ENCODE measurements at regions not wholly inside any gene's neighbourhood (a gene's known extent, or its start where the extent isn't known, plus 50 kb on each side); places are given as distances from the start of the nearest gene placed in this dataset.

DNA sequence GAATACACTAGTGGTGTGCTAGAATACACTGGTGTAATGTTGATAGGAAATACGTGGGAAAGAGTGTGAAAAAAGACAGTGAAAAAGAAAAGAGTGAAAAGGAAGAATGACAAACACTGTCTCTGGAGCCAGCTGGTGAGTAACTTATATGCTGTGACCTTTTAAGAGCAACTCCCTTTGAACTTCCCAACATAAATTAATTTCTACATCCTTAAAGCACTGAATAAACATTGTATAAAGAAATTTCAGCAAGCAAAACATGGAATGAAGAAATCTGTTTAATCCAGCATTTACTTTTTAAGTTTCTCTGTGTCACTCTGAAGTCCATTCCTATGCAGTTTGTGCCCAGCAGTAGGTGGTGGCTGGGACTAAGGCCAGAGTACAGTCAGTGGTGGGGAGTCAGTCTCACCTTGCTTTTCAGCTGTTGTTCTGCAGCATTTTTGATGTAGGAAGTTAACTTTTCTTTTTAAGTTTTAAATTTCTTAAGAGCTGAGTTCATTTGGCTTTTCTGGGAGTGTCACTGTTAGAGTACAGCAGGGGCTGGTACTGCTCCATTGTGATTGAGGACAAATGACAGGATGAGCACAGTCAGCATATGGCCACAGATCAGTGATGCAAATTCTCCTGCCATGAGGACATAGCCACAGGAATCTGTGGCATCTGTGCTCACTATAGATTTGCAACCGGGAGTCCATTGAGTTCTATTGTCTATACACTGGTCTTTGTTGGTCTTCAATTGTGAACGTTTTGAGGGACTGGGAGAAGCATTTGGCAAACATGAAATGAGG lies 321.8 kb downstream of the ZNF248 start:
- TF ChIP-seq POLR2A (IDR thresholded peaks at IDR 0.05): no peak
- TF ChIP-seq POLR2AphosphoS5 (IDR thresholded peaks at IDR 0.05): no peak
- TF ChIP-seq, protein P1, sequence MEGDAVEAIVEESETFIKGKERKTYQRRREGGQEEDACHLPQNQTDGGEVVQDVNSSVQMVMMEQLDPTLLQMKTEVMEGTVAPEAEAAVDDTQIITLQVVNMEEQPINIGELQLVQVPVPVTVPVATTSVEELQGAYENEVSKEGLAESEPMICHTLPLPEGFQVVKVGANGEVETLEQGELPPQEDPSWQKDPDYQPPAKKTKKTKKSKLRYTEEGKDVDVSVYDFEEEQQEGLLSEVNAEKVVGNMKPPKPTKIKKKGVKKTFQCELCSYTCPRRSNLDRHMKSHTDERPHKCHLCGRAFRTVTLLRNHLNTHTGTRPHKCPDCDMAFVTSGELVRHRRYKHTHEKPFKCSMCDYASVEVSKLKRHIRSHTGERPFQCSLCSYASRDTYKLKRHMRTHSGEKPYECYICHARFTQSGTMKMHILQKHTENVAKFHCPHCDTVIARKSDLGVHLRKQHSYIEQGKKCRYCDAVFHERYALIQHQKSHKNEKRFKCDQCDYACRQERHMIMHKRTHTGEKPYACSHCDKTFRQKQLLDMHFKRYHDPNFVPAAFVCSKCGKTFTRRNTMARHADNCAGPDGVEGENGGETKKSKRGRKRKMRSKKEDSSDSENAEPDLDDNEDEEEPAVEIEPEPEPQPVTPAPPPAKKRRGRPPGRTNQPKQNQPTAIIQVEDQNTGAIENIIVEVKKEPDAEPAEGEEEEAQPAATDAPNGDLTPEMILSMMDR (IDR thresholded peaks at IDR 0.05): no peak
